IMR-90 (cell line): ENCODE measurements at regions not wholly inside any gene's neighbourhood (a gene's known extent, or its start where the extent isn't known, plus 50 kb on each side); places are given as distances from the start of the nearest gene placed in this dataset. TPM values are rescaled to one million over a fixed set of nuclear protein-coding genes. Genes with fewer than 3 reads are reported as not detected.

ENCODE experiments used
- microRNA-seq, 2 experiments: library from miRNA; stranded (forward) in 1 of 2; unstranded in 1 of 2; fragments of 10-50 nt in 1 of 2; fragments of <30 nt in 1 of 2; gene quantifications in 1 of 2; microRNA quantifications in 1 of 2; one replicate each; pipeline versions ENCODE3 to v1.1.0; 2013 to 2020; ENCODE audit not compliant: insufficient read depth in 1 of 2, insufficient read length in 1 of 2, unreplicated experiment in 1 of 2
- small RNA-seq, 5 experiments: library from RNA; depleted of rRNA; stranded (forward); fragments of <200 nt; gene quantifications; one replicate each; pipeline ENCODE3, GENCODE V24; 2012

Small RNAs in the stretch of these regions (microRNA-seq; reads per million reads assigned to microRNA genes)
- gene IGKJ1 (ENCODE audit: insufficient read depth, insufficient read length): not detected
- gene IGKJ3 (ENCODE audit: insufficient read depth, insufficient read length): not detected
- not detected for gene IGKJ4 (ENCODE audit: insufficient read depth, insufficient read length)
- not detected for gene IGKJ5 (ENCODE audit: insufficient read depth, insufficient read length)
- not detected for gene IGKV1-35 (ENCODE audit: insufficient read depth, insufficient read length)
- not detected for gene IGKV2-19 (ENCODE audit: insufficient read depth, insufficient read length)
- not detected for gene IGKV2-36 (ENCODE audit: insufficient read depth, insufficient read length)
- gene IGKV2-38 (ENCODE audit: insufficient read depth, insufficient read length): not detected
- not detected for gene IGKV3-25 (ENCODE audit: insufficient read depth, insufficient read length)
- gene IGKV7-3 (ENCODE audit: insufficient read depth, insufficient read length): not detected
- 0 reads per million in 2 experiments for gene MIR4436A (ENCODE audit: insufficient read depth in 1 of 2, insufficient read length in 1 of 2, unreplicated experiment in 1 of 2)

Small RNAs in the stretch of these regions (small RNA-seq; reads per million reads assigned to genes)
- gene IGKJ1 (0 reads per million in 5 experiments), gene IGKJ3 (0 reads per million in 5 experiments), gene IGKJ4 (0 reads per million in 5 experiments), gene IGKJ5 (0 reads per million in 5 experiments), gene IGKV1-35 (0 reads per million in 5 experiments), gene IGKV2-19 (0 reads per million in 5 experiments), gene IGKV2-36 (0 reads per million in 5 experiments), gene IGKV2-38 (0 reads per million in 5 experiments), gene IGKV3-25 (0 reads per million in 5 experiments), gene IGKV7-3 (0 reads per million in 5 experiments), gene MIR4436A (0 reads per million in 5 experiments)
